HFFc6 (cell line): ENCODE measurements at regions not wholly inside any gene's neighbourhood (a gene's known extent, or its start where the extent isn't known, plus 50 kb on each side); places are given as distances from the start of the nearest gene placed in this dataset.

Source experiments
- DNase-seq: peaks from one replicate; pipeline ENCODE4 v3.0.0-alpha.2; 2018
- H3K27ac Mint-ChIP-seq: 2 replicates; pipeline ENCODE4 v1.8.0; 2020; ENCODE audit warnings: mild to moderate bottlenecking, mixed read lengths
- H3K27me3 Mint-ChIP-seq: 2 replicates; pipeline ENCODE4 v1.8.0; 2021; ENCODE audit warnings: mild to moderate bottlenecking, moderate library complexity, mixed read lengths; ENCODE audit not compliant: insufficient read depth
- H3K36me3 Mint-ChIP-seq: 2 replicates; pipeline ENCODE4 v1.8.0; 2021; ENCODE audit warnings: low read depth, mixed read lengths
- H3K4me1 Mint-ChIP-seq: 2 replicates; pipeline ENCODE4 v1.8.0; 2020; ENCODE audit warnings: low read depth, mixed read lengths
- H3K4me3 Mint-ChIP-seq: 2 replicates; pipeline ENCODE4 v1.8.0; 2020; ENCODE audit warnings: mild to moderate bottlenecking, moderate library complexity, mixed read lengths
- H3K9me3 Mint-ChIP-seq: 2 replicates; pipeline ENCODE4 v1.8.0; 2020; ENCODE audit warnings: mild to moderate bottlenecking, mixed read lengths
- TF ChIP-seq, protein P1 (sequence below): fragments of 200-600 bp; sonication (generic); IDR thresholded peaks from 2 replicates; pipeline ENCODE4 v1.5.0; 2021; ENCODE audit warnings: antibody characterized with exemption, mild to moderate bottlenecking

DNA sequence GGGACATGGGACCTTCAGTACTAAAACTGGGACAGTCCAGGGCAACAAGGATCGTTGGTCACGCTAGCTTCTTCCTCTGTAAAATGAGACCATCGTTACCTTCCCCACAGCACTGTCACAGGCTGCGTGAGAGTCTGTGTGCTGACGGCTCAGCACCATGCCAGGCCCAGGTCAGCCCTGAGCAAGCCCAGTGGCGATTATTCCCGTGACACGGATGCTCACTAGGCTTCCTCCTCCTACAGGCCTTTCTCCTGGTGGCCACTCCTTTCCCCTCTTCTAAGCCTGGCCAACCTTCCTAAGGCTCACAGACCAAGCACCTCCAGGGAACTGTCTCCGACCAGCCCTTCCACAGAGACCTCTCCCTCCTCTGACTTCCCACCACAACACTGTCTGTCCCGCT, 69.3 kb upstream of the RUNX3 start:
- Mint-ChIP-seq H3K4me1 (peaks cover 8% of the 10 kb centered on the region), H3K27me3 (peaks cover 13% of the 10 kb centered on the region), H3K9me3 (no peaks in the 10 kb centered on the region), H3K4me3 (no peak overlapping the region), H3K36me3 (no peaks in the 10 kb centered on the region), H3K27ac (no peak overlapping the region)
- TF ChIP-seq, protein P1, sequence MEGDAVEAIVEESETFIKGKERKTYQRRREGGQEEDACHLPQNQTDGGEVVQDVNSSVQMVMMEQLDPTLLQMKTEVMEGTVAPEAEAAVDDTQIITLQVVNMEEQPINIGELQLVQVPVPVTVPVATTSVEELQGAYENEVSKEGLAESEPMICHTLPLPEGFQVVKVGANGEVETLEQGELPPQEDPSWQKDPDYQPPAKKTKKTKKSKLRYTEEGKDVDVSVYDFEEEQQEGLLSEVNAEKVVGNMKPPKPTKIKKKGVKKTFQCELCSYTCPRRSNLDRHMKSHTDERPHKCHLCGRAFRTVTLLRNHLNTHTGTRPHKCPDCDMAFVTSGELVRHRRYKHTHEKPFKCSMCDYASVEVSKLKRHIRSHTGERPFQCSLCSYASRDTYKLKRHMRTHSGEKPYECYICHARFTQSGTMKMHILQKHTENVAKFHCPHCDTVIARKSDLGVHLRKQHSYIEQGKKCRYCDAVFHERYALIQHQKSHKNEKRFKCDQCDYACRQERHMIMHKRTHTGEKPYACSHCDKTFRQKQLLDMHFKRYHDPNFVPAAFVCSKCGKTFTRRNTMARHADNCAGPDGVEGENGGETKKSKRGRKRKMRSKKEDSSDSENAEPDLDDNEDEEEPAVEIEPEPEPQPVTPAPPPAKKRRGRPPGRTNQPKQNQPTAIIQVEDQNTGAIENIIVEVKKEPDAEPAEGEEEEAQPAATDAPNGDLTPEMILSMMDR: no peak
- no peak for DNase-seq

GRCh38 chr1:24998563-24999245, 68.6 kb upstream of the RUNX3 start:
- DNase-seq: no peak
- Mint-ChIP-seq H3K27ac (no peak overlapping the region), H3K36me3 (no peaks in the 10 kb centered on the region), H3K27me3 (peaks cover 16% of the 10 kb centered on the region), H3K4me1 (peaks cover 5% of the 10 kb centered on the region), H3K4me3 (no peak overlapping the region), H3K9me3 (no peaks in the 10 kb centered on the region)
- TF ChIP-seq, protein P1: no peak

- Mint-ChIP-seq H3K4me1 (no peaks in the 10 kb centered on the region), H3K27ac (no peak overlapping the region), H3K27me3 (peaks cover 22% of the 10 kb centered on the region), H3K9me3 (peaks cover 4% of the 10 kb centered on the region; the same call in 1 of the 2 replicates), H3K36me3 (peaks cover 5% of the 10 kb centered on the region; the same call in 1 of the 2 replicates), H3K4me3 (no peak overlapping the region)
- TF ChIP-seq, protein P1: no peak
- no peak for DNase-seq
Observed at GRCh38 chr1:24996983-24997893, 67.2 kb upstream of the RUNX3 start.

DNA sequence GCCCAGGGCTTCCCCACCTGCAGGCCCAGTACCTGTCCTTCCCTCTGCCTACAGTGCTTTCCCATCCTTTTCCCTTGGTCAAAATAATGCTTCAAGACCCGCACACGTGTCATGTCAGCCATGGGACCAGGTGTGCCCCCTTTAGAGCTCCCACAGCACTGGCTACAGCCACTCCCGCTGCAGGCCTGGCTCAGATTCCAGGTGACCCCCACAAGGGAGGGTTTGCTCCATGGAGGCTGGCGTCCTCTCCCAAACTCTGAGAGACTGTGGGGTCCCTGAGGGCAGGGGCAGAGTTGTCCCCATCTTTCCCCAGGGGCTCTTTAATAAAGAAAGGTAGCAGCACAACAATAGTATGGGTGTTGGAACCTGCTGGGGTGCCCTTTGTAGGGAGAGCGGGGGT, 66.4 kb upstream of the RUNX3 start:
- Mint-ChIP-seq H3K27me3 (peaks cover 28% of the 10 kb centered on the region), H3K4me3 (no peak overlapping the region), H3K9me3 (peaks cover 4% of the 10 kb centered on the region; the same call in 1 of the 2 replicates), H3K27ac (no peak overlapping the region), H3K36me3 (peaks cover 5% of the 10 kb centered on the region; the same call in 1 of the 2 replicates), H3K4me1 (no peaks in the 10 kb centered on the region)
- DNase-seq: no peak
- TF ChIP-seq, protein P1: no peak

GRCh38 chr1:24995661-24996060, 65.6 kb upstream of the RUNX3 start:
- DNase-seq: no peak
- no peaks in the 10 kb centered on the region for H3K4me1 Mint-ChIP-seq
- H3K27ac Mint-ChIP-seq: no peak overlapping the region
- peaks cover 5% of the 10 kb centered on the region; the same call in 1 of the 2 replicates for H3K36me3 Mint-ChIP-seq
- no peak overlapping the region for H3K4me3 Mint-ChIP-seq
- H3K27me3 Mint-ChIP-seq: peaks cover 28% of the 10 kb centered on the region
- H3K9me3 Mint-ChIP-seq: peaks cover 4% of the 10 kb centered on the region; the same call in 1 of the 2 replicates
- TF ChIP-seq, protein P1: no peak
